Breast epithelium (tissue), 4 donors: ENCODE measurements at regions not wholly inside any gene's neighbourhood (a gene's known extent, or its start where the extent isn't known, plus 50 kb on each side); places are given as distances from the start of the nearest gene placed in this dataset.

Experiments
- DNase-seq, 2 donors: peaks; one replicate each; pipeline ENCODE4 v3.0.0-alpha.2; 2019; ENCODE audit warnings: low spot score in 2 of 2
- H3K27ac ChIP-seq, 2 donors: fragments of 200-600 bp; sonication (generic) in 1 of 2; one replicate each; pipeline ENCODE4 v1.5.1; 2016 to 2019; ENCODE audit warnings: mild to moderate bottlenecking in 1 of 2
- H3K27me3 ChIP-seq, 2 donors: fragments of 200-600 bp; sonication (generic) in 1 of 2; one replicate each; pipeline versions ENCODE4 v1.5.1 to v1.6.0; 2017 to 2019; ENCODE audit warnings: control low read depth in 1 of 2, mild to moderate bottlenecking in 1 of 2
- H3K36me3 ChIP-seq: fragments of 200-600 bp; one replicate; pipeline ENCODE4 v1.5.1; 2019
- H3K4me1 ChIP-seq, 2 donors: fragments of 200-600 bp; sonication (generic); one replicate each; pipeline ENCODE4 v1.5.1; 2016 to 2019; ENCODE audit warnings: control low read depth in 1 of 2
- H3K4me3 ChIP-seq, 3 donors: fragments of 200-600 bp; sonication (generic); 1 replicate in 2 of 3; 2 replicates in 1 of 3; pipeline ENCODE4 v1.5.1; 2016 to 2019; ENCODE audit warnings: mild to moderate bottlenecking in 3 of 3, moderate library complexity in 2 of 3
- H3K9me3 ChIP-seq, 2 donors: fragments of 200-600 bp; sonication (generic) in 1 of 2; one replicate each; pipeline ENCODE4 v1.5.1; 2016 to 2019; ENCODE audit warnings: control low read depth in 1 of 2
- CTCF ChIP-seq, 3 donors: fragments of 450-650 bp; IDR thresholded peaks; one replicate each; pipeline ENCODE4 v1.5.1; 2016 to 2017; ENCODE audit warnings: antibody characterized with exemption in 3 of 3, mild to moderate bottlenecking in 3 of 3, moderate library complexity in 3 of 3
- POLR2A ChIP-seq: fragments of 450-650 bp; IDR thresholded peaks from one replicate; pipeline ENCODE4 v1.6.1; 2016; ENCODE audit warnings: antibody characterized with exemption, mild to moderate bottlenecking, moderate library complexity
- POLR2AphosphoS5 ChIP-seq, 3 donors: sonication (generic); formaldehyde crosslinking; IDR thresholded peaks; one replicate each; pipeline ENCODE4 v1.6.1; 2017; ENCODE audit warnings: antibody characterized with exemption in 3 of 3
- intact Hi-C: fragments of 100-400 bp; cut with DNase I; formaldehyde crosslinking; loops from one replicate; pipeline ENCODE4 v1.15.1; 2023; ENCODE audit warnings: low total_unique reads

GRCh38 chrX:9087271-9088040, 53.5 kb upstream of the FAM9B start:
- no peak for DNase-seq
- no peak for TF ChIP-seq POLR2AphosphoS5 (IDR thresholded peaks at IDR 0.05)
- no peak for TF ChIP-seq CTCF (IDR thresholded peaks at IDR 0.05)
- TF ChIP-seq POLR2A = no peak
- Histone ChIP-seq H3K36me3 (no peaks in the 10 kb centered on the region), H3K27me3 (peaks cover 0 to 17% of the 10 kb centered on the region in 2 donors), H3K9me3 (no peaks in the 10 kb centered on the region), H3K27ac (no peak overlapping the region), H3K4me3 (no peak overlapping the region), H3K4me1 (no peaks in the 10 kb centered on the region)
- intact Hi-C loops = no loop called here

GRCh38 chrX:9088896-9089295, 55.0 kb upstream of the FAM9B start:
- intact Hi-C loops = no loop called here
- no peak overlapping the region for H3K27ac ChIP-seq
- H3K9me3 ChIP-seq = no peaks in the 10 kb centered on the region
- no peak for TF ChIP-seq CTCF (IDR thresholded peaks at IDR 0.05)
- no peak for TF ChIP-seq POLR2A
- no peak for TF ChIP-seq POLR2AphosphoS5 (IDR thresholded peaks at IDR 0.05)
- no peaks in the 10 kb centered on the region for H3K36me3 ChIP-seq
- no peaks in the 10 kb centered on the region for H3K4me1 ChIP-seq
- H3K4me3 ChIP-seq = no peak overlapping the region
- DNase-seq = no peak
- peaks cover 0 to 17% of the 10 kb centered on the region in 2 donors for H3K27me3 ChIP-seq

GRCh38 chrX:9090766-9091165, 56.8 kb upstream of the FAM9B start:
- no peaks in the 10 kb centered on the region for H3K4me1 ChIP-seq
- H3K27me3 ChIP-seq = peaks cover 0 to 11% of the 10 kb centered on the region in 2 donors
- no peaks in the 10 kb centered on the region for H3K36me3 ChIP-seq
- no peak for DNase-seq
- intact Hi-C loops = no loop called here
- no peak overlapping the region for H3K4me3 ChIP-seq
- TF ChIP-seq POLR2AphosphoS5 (IDR thresholded peaks at IDR 0.05) (no peak), POLR2A (no peak), CTCF (IDR thresholded peaks at IDR 0.05) (no peak)
- peaks cover 6 to 8% of the 10 kb centered on the region in 2 donors for H3K9me3 ChIP-seq
- no peak overlapping the region for H3K27ac ChIP-seq

GRCh38 chrX:9091258-9091657, 57.3 kb upstream of the FAM9B start:
- Histone ChIP-seq H3K27ac (no peak overlapping the region), H3K36me3 (no peaks in the 10 kb centered on the region), H3K9me3 (peaks cover 6 to 8% of the 10 kb centered on the region in 2 donors), H3K27me3 (peaks cover 0 to 6% of the 10 kb centered on the region in 2 donors), H3K4me3 (no peak overlapping the region), H3K4me1 (no peaks in the 10 kb centered on the region)
- DNase-seq = no peak
- intact Hi-C loops = no loop called here
- TF ChIP-seq POLR2AphosphoS5 (IDR thresholded peaks at IDR 0.05) (no peak), POLR2A (no peak), CTCF (IDR thresholded peaks at IDR 0.05) (no peak)

- H3K4me3 ChIP-seq = no peak overlapping the region
- intact Hi-C loops = no loop called here
- no peak for DNase-seq
- no peak overlapping the region for H3K27ac ChIP-seq
- TF ChIP-seq CTCF (IDR thresholded peaks at IDR 0.05) (no peak), POLR2AphosphoS5 (IDR thresholded peaks at IDR 0.05) (no peak), POLR2A (no peak)
- no peaks in the 10 kb centered on the region for H3K4me1 ChIP-seq
- no peaks in the 10 kb centered on the region for H3K27me3 ChIP-seq
- H3K9me3 ChIP-seq = no peaks in the 10 kb centered on the region
- H3K36me3 ChIP-seq = no peaks in the 10 kb centered on the region
Measured at GRCh38 chrX:9102956-9103355, 69.0 kb upstream of the FAM9B start.
